SK-N-DZ (cell line): ENCODE measurements at regions not wholly inside any gene's neighbourhood (a gene's known extent, or its start where the extent isn't known, plus 50 kb on each side); places are given as distances from the start of the nearest gene placed in this dataset.
A peak's percentile ranks its signal among the peaks of the same experiment; 100 is the strongest.
"Not testable (repeated sequence)": the region's sequence is repeated elsewhere in the genome, so short reads cannot be mapped to it uniquely, and the experiment has no call there.

ENCODE experiments used
- DNase-seq: peaks from one replicate; pipeline ENCODE4 v3.0.0-alpha.2; 2015; ENCODE audit warnings: low spot score

GRCh38 chr6:85016726-85017125 lies 252.3 kb upstream of the TBX18 start:
- peak; percentile 11 for DNase-seq

DNA sequence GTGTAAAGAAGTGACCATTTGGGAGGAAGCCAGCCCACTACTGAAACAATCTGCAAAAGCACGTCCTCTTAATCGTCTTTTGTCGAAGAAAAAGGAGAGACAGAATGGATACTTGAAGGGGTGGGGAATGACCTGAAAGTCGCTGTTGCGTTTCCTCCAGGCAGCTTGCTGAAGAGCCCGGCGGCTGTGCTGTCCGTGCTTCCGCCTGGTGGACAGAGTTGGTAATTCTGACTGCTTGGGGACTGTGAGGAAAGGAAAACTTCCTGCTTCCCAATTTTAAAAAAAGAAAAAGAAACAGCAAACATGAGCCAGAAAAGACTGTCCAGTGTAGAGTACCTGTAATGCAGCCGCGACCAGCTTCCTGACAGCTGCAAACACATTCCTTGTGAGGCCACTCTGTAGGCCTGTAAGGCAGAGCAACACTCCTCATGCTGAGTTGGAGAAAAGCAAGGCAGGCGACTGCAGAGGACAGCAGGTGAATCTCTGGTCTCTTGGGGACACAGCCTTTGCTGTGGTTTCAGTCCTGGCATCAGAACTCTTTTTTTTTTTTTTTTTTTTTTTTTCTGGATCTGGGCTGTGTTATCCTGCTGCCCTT lies 251.1 kb upstream of the TBX18 start:
- DNase-seq = peak; percentile 48

GRCh38 chr6:85010865-85011264 lies 246.5 kb upstream of the TBX18 start:
- DNase-seq = no peak

DNA sequence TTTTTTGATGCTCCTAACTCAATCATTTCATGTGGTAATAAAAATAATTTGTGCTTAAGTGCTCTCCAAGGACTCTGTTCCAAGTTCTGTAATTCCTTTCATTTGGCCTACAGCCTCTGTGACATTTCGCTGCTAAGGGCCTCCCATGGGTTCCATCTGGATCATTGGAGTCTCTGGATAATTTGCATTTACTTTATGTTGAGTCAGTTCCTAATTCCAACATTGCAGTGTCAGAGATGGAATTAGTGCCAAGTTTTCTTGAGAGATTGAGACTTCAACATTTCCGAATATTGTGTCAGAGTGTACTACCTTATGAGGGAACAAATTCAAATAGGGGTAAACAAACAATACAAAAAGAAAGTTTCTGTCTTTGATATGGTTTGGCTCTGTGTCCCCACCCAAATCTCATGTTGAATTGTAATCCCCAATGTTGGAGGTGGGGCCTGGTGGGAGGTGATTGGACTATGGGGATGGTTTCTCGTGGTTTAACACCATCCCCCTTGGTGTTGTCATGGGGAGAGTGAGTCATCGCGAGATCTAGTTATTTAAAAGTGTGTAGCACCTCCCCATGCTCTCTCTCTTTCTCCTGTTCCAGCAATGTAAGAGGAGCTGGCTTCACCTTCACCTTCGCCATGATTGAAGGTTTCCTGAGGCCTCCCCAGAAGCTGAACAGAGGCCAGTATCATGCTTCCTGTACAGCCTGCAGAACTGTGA lies 244.1 kb upstream of the TBX18 start:
- DNase-seq = no peak

- no peak for DNase-seq
These were observed 242.0 kb upstream of the TBX18 start for GRCh38 chr6:85006362-85006761.

DNA sequence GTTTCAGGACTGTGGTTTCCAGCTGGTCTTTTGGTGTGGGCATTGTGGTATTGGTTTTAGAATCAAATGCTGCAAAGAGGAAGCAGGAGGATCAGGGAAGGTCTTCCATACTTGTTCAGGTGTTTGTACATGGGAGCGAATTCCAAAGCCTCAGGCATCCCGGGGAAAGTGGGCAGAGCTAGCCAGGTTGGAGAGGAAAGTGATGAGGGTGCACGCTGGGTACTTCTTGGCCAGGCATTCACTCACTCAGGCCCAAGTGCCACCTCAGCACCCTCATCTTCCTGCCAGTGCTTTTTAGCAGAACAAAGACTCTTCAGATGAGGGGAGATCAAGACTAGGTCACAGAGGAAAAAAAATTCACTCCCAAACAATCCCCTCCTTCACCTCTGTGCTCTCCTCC lies 241.1 kb upstream of the TBX18 start:
- DNase-seq = no peak

GRCh38 chr6:85004361-85004995 lies 240.1 kb upstream of the TBX18 start:
- no peak for DNase-seq

GRCh38 chr6:85002847-85003246 lies 238.4 kb upstream of the TBX18 start:
- DNase-seq = no peak

DNA sequence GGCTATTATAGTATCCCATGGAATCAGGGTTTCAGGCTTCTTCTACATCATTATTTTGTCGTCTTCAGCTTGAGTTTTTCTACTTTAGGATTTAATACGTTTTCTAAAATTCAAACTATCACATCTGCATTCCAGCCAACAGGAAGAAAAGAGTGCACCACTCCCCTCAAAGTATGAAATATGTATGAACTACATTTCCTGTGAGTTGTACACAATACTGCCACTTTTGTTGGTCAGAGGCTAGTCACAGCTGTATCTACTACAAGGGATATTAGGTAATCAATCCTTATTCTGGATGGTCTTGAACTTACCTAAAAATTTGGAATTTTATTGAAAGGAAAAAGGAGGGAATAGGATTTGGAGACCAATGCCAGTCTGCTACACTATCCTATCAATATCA lies 235.6 kb upstream of the TBX18 start:
- no peak for DNase-seq

- DNase-seq = peak; percentile 96
These were observed 233.8 kb upstream of the TBX18 start for GRCh38 chr6:84998223-84998622.

- DNase-seq = not testable (repeated sequence)
These were observed 224.4 kb upstream of the TBX18 start for GRCh38 chr6:84988766-84989165.

GRCh38 chr6:84985490-84985889 lies 221.1 kb upstream of the TBX18 start:
- not testable (repeated sequence) for DNase-seq

DNA sequence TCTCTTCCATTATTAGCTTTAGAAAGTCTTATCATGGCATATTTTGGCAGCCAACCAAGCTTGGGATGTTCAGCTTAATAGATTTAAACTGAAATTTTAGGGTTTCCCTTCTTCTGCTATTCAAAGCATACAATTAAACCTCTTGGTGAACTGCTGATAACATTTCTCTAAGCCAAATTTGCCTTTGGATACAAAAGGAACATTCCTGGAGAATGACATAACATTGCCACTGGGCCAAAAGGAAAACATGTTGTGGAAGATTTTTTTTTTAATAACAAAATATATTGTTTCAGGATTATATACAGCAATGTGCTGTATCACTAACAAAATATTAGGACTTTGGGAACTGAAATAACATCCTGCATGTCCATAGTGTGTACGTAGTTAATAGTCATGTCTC lies 215.1 kb upstream of the TBX18 start:
- no peak for DNase-seq

- DNase-seq = no peak
These were observed 212.9 kb upstream of the TBX18 start for GRCh38 chr6:84977363-84977705.

GRCh38 chr6:84976526-84977362 lies 212.3 kb upstream of the TBX18 start:
- DNase-seq = no peak

DNA sequence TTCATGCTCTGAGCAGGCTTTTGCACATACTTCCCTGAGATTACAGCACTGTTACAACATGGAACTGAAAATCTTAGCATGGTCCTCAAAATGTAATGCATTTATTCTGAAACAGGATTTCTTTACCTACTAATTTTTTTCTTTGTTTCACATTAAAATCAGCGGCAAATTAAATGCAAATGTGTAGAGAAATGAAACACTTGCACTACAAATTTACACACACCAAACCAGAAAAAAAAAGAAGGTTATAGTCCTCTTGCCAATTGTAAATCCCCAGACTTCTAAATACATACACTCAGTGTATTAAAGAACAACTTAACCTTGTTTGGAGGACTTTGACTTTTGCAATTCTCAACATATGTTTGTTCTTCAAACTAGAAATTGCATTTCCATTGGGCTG lies 210.9 kb upstream of the TBX18 start:
- no peak for DNase-seq

- no peak for DNase-seq
These were observed 209.2 kb upstream of the TBX18 start for GRCh38 chr6:84973606-84974005.

DNA sequence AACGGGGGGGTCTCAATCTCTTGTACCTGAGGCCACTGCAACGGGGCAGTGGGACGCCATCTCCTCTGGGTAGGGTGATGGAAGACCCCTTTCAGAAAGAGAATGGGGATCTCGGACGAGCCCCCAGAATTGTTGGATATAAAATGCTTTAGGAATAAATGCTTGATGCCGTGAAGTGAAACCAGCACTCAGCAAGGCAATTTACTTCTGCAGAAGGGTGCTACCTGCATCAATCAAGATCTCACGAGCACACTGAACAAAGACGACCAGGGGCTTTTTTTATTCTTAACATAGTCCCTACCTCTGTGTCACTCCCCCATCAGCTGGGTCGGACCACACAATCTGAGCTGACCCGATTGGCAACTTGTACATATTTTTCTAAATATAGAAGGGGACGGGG lies 203.6 kb upstream of the TBX18 start:
- no peak for DNase-seq

DNA sequence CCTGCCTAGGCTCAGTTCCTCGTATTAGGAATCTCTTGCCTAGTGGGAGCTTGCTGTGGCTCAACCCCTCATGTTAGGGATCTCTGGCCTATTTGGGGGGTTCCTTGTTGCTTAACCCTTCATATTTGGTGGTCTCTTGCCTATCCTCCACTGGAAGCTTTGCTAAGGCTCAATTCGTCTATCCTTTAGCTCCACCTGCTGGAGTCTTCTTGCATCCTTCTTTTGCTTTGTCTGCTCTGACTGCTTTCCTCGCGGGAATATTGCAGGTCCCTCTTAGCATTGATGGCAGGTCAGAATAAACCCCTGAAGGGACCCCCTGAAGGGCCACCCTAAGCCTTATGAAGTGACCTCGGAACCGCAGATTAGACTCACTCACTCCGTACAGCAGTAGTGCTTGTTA lies 203.0 kb upstream of the TBX18 start:
- peak; percentile 69 for DNase-seq

DNA sequence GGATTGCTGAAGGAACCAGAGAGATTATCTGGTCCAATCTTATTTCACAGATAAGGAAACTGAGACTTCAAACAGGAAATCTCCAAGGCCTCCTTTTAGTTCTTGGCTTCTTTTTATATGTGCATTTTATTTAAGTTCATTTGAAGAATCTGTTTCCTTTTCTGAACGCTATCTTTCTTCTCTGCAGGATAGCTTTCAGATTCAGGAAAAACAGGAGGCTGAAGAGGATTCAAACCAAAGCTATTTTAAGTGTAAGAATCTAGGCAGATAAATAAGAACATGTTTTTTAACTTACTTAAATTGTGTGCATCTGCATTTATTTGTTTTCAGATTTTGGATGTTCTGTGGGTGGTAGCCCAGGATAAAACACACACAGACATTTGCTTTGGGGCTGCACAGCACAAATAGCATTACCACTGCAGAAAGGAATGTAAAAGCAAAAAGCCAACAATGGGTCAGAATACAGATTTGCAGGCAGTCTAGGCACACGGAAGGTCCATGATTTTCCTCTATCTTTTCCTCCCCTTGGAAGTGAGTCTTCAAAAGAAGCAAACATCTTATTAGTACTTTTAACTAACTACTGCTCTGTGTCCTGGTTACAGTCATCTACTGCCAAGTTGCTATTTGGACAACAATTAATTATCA lies 188.8 kb upstream of the TBX18 start:
- no peak for DNase-seq

- not testable (repeated sequence) for DNase-seq
These were observed 180.5 kb upstream of the TBX18 start for GRCh38 chr6:84944926-84945325.

DNA sequence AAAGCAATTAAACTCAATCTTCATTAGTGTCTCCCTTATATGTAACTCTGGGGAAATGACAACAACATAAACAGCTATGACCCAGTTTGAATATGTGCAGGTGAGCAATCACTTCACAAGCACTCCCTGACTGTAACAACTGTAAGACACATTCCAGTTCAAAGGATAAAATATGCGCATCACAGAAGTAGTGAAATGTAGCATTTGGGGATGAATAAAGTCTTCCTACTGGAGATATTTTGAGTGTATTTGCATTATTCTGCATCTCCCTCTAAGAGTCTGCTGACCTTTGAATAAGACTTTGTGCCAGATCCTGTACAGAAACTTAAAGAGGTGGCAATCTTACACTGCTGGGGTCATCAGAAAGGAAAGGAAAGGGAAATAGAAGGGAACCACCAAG lies 179.5 kb upstream of the TBX18 start:
- DNase-seq = no peak
